ENCODE measurements at regions not wholly inside any gene's neighbourhood (a gene's known extent, or its start where the extent isn't known, plus 50 kb on each side); places are given as distances from the start of the nearest gene placed in this dataset.

GRCh38 chrX:129249563-129249962, 273.7 kb downstream of the SMARCA1 start:
- H3K36me3 ChIP-seq (ENCODE audit: control insufficient read depth, insufficient read depth, low read length) = no peaks in the 10 kb centered on the region
- H3K9me3 ChIP-seq (ENCODE audit: control insufficient read depth, insufficient read depth, low read length) = no peaks in the 10 kb centered on the region
- no peak overlapping the region for H3K9ac ChIP-seq (ENCODE audit: low read depth, low read length)
- no peak overlapping the region for H3K4me3 ChIP-seq (ENCODE audit: low read depth, low read length)
- H3K27me3 ChIP-seq (ENCODE audit: control insufficient read depth, insufficient read depth, low read length) = no peaks in the 10 kb centered on the region
- H3K4me1 ChIP-seq (ENCODE audit: control insufficient read depth, insufficient read depth, low read length) = no peaks in the 10 kb centered on the region

- no peaks in the 10 kb centered on the region for H3K4me1 ChIP-seq (ENCODE audit: control insufficient read depth, insufficient read depth, low read length)
These were observed 275.6 kb downstream of the SMARCA1 start for GRCh38 chrX:129247642-129248041.

GRCh38 chrX:129239371-129239770, 283.9 kb downstream of the SMARCA1 start:
- Histone ChIP-seq H3K9me3 (ENCODE audit: control insufficient read depth, insufficient read depth, low read length) (no peaks in the 10 kb centered on the region), H3K9ac (ENCODE audit: low read depth, low read length) (no peak overlapping the region), H3K36me3 (ENCODE audit: control insufficient read depth, insufficient read depth, low read length) (no peaks in the 10 kb centered on the region), H3K4me3 (ENCODE audit: low read depth, low read length) (no peak overlapping the region), H3K4me1 (ENCODE audit: control insufficient read depth, insufficient read depth, low read length) (no peaks in the 10 kb centered on the region), H3K27me3 (ENCODE audit: control insufficient read depth, insufficient read depth, low read length) (no peaks in the 10 kb centered on the region)

More at GRCh38 chrX:129247642-129248041, 275.6 kb downstream of the SMARCA1 start:
- H3K9me3 ChIP-seq (ENCODE audit: control insufficient read depth, insufficient read depth, low read length) = no peaks in the 10 kb centered on the region
- H3K9ac ChIP-seq (ENCODE audit: low read depth, low read length) = no peak overlapping the region
- no peaks in the 10 kb centered on the region for H3K27me3 ChIP-seq (ENCODE audit: control insufficient read depth, insufficient read depth, low read length)
- no peaks in the 10 kb centered on the region for H3K36me3 ChIP-seq (ENCODE audit: control insufficient read depth, insufficient read depth, low read length)
- H3K4me3 ChIP-seq (ENCODE audit: low read depth, low read length) = no peak overlapping the region

- Histone ChIP-seq H3K4me1 (ENCODE audit: control insufficient read depth, insufficient read depth, low read length) (no peaks in the 10 kb centered on the region), H3K27me3 (ENCODE audit: control insufficient read depth, insufficient read depth, low read length) (no peaks in the 10 kb centered on the region), H3K9me3 (ENCODE audit: control insufficient read depth, insufficient read depth, low read length) (no peaks in the 10 kb centered on the region), H3K36me3 (ENCODE audit: control insufficient read depth, insufficient read depth, low read length) (no peaks in the 10 kb centered on the region), H3K9ac (ENCODE audit: low read depth, low read length) (no peak overlapping the region), H3K4me3 (ENCODE audit: low read depth, low read length) (no peak overlapping the region)
These were observed 285.3 kb downstream of the SMARCA1 start for GRCh38 chrX:129238011-129238410.

- Histone ChIP-seq H3K4me3 (ENCODE audit: low read depth, low read length) (no peak overlapping the region), H3K27me3 (ENCODE audit: control insufficient read depth, insufficient read depth, low read length) (no peaks in the 10 kb centered on the region), H3K4me1 (ENCODE audit: control insufficient read depth, insufficient read depth, low read length) (no peaks in the 10 kb centered on the region), H3K9ac (ENCODE audit: low read depth, low read length) (no peak overlapping the region), H3K9me3 (ENCODE audit: control insufficient read depth, insufficient read depth, low read length) (no peaks in the 10 kb centered on the region), H3K36me3 (ENCODE audit: control insufficient read depth, insufficient read depth, low read length) (no peaks in the 10 kb centered on the region)
These were observed 287.4 kb downstream of the SMARCA1 start for GRCh38 chrX:129235903-129236302.

- Histone ChIP-seq H3K27me3 (ENCODE audit: control insufficient read depth, insufficient read depth, low read length) (no peaks in the 10 kb centered on the region), H3K4me3 (ENCODE audit: low read depth, low read length) (no peak overlapping the region), H3K9ac (ENCODE audit: low read depth, low read length) (no peak overlapping the region), H3K36me3 (ENCODE audit: control insufficient read depth, insufficient read depth, low read length) (no peaks in the 10 kb centered on the region), H3K9me3 (ENCODE audit: control insufficient read depth, insufficient read depth, low read length) (no peaks in the 10 kb centered on the region), H3K4me1 (ENCODE audit: control insufficient read depth, insufficient read depth, low read length) (no peaks in the 10 kb centered on the region)
These were observed 289.5 kb downstream of the SMARCA1 start for GRCh38 chrX:129233786-129234185.

- Histone ChIP-seq H3K9me3 (ENCODE audit: control insufficient read depth, insufficient read depth, low read length) (no peaks in the 10 kb centered on the region), H3K4me3 (ENCODE audit: low read depth, low read length) (no peak overlapping the region), H3K4me1 (ENCODE audit: control insufficient read depth, insufficient read depth, low read length) (no peaks in the 10 kb centered on the region), H3K9ac (ENCODE audit: low read depth, low read length) (no peak overlapping the region), H3K27me3 (ENCODE audit: control insufficient read depth, insufficient read depth, low read length) (no peaks in the 10 kb centered on the region), H3K36me3 (ENCODE audit: control insufficient read depth, insufficient read depth, low read length) (no peaks in the 10 kb centered on the region)
These were observed 292.3 kb downstream of the SMARCA1 start for GRCh38 chrX:129230850-129231512.

GRCh38 chrX:129230168-129230567, 293.1 kb downstream of the SMARCA1 start:
- Histone ChIP-seq H3K4me1 (ENCODE audit: control insufficient read depth, insufficient read depth, low read length) (no peaks in the 10 kb centered on the region), H3K4me3 (ENCODE audit: low read depth, low read length) (no peak overlapping the region), H3K36me3 (ENCODE audit: control insufficient read depth, insufficient read depth, low read length) (no peaks in the 10 kb centered on the region), H3K9ac (ENCODE audit: low read depth, low read length) (no peak overlapping the region), H3K9me3 (ENCODE audit: control insufficient read depth, insufficient read depth, low read length) (no peaks in the 10 kb centered on the region), H3K27me3 (ENCODE audit: control insufficient read depth, insufficient read depth, low read length) (no peaks in the 10 kb centered on the region)

- H3K27me3 ChIP-seq (ENCODE audit: control insufficient read depth, insufficient read depth, low read length) = no peaks in the 10 kb centered on the region
- H3K4me1 ChIP-seq (ENCODE audit: control insufficient read depth, insufficient read depth, low read length) = no peaks in the 10 kb centered on the region
- no peak overlapping the region for H3K4me3 ChIP-seq (ENCODE audit: low read depth, low read length)
- no peak overlapping the region for H3K9ac ChIP-seq (ENCODE audit: low read depth, low read length)
- H3K9me3 ChIP-seq (ENCODE audit: control insufficient read depth, insufficient read depth, low read length) = no peaks in the 10 kb centered on the region
- H3K36me3 ChIP-seq (ENCODE audit: control insufficient read depth, insufficient read depth, low read length) = no peaks in the 10 kb centered on the region
These were observed 295.9 kb downstream of the SMARCA1 start for GRCh38 chrX:129227366-129227765.

- H3K27me3 ChIP-seq (ENCODE audit: control insufficient read depth, insufficient read depth, low read length) = no peaks in the 10 kb centered on the region
- H3K9me3 ChIP-seq (ENCODE audit: control insufficient read depth, insufficient read depth, low read length) = no peaks in the 10 kb centered on the region
- no peaks in the 10 kb centered on the region for H3K36me3 ChIP-seq (ENCODE audit: control insufficient read depth, insufficient read depth, low read length)
- peaks cover 8% of the 10 kb centered on the region for H3K4me1 ChIP-seq (ENCODE audit: control insufficient read depth, insufficient read depth, low read length)
- H3K9ac ChIP-seq (ENCODE audit: low read depth, low read length) = no peak overlapping the region
- no peak overlapping the region for H3K4me3 ChIP-seq (ENCODE audit: low read depth, low read length)
These were observed 329.9 kb downstream of the SMARCA1 start for GRCh38 chrX:129193357-129193756.

- H3K36me3 ChIP-seq (ENCODE audit: control insufficient read depth, insufficient read depth, low read length) = no peaks in the 10 kb centered on the region
- H3K4me1 ChIP-seq (ENCODE audit: control insufficient read depth, insufficient read depth, low read length) = peaks cover 8% of the 10 kb centered on the region
- H3K27me3 ChIP-seq (ENCODE audit: control insufficient read depth, insufficient read depth, low read length) = no peaks in the 10 kb centered on the region
- H3K9me3 ChIP-seq (ENCODE audit: control insufficient read depth, insufficient read depth, low read length) = no peaks in the 10 kb centered on the region
- H3K4me3 ChIP-seq (ENCODE audit: low read depth, low read length) = no peak overlapping the region
- no peak overlapping the region for H3K9ac ChIP-seq (ENCODE audit: low read depth, low read length)
These were observed 335.1 kb downstream of the SMARCA1 start for GRCh38 chrX:129188231-129188630.

GRCh38 chrX:129176710-129177109, 346.6 kb downstream of the SMARCA1 start:
- Histone ChIP-seq H3K9ac (ENCODE audit: low read depth, low read length) (no peak overlapping the region), H3K4me3 (ENCODE audit: low read depth, low read length) (no peak overlapping the region), H3K9me3 (ENCODE audit: control insufficient read depth, insufficient read depth, low read length) (no peaks in the 10 kb centered on the region), H3K27me3 (ENCODE audit: control insufficient read depth, insufficient read depth, low read length) (no peaks in the 10 kb centered on the region), H3K36me3 (ENCODE audit: control insufficient read depth, insufficient read depth, low read length) (no peaks in the 10 kb centered on the region), H3K4me1 (ENCODE audit: control insufficient read depth, insufficient read depth, low read length) (no peaks in the 10 kb centered on the region)

All from iPS-15b (cell line).